A673 (cell line): ENCODE measurements at regions not wholly inside any gene's neighbourhood (a gene's known extent, or its start where the extent isn't known, plus 50 kb on each side); places are given as distances from the start of the nearest gene placed in this dataset.

Experiments
- EZH2 ChIP-seq: fragments of 200-600 bp; sonication (generic); IDR thresholded peaks from 2 replicates; pipeline ENCODE4 v1.6.1; 2017; ENCODE audit warnings: borderline replicate concordance, low read depth, mild to moderate bottlenecking, mixed read lengths, antibody characterized with exemption, low read length; ENCODE audit not compliant: poor library complexity, severe bottlenecking
- TF ChIP-seq, protein P1 (sequence below): fragments of 300-800, 200-600 bp; sonication (generic); conservative IDR thresholded peaks from 2 replicates; pipeline ENCODE4 v1.5.1; 2017; ENCODE audit warnings: low read depth, mild to moderate bottlenecking, antibody characterized with exemption, low read length, moderate library complexity, mixed read lengths

DNA sequence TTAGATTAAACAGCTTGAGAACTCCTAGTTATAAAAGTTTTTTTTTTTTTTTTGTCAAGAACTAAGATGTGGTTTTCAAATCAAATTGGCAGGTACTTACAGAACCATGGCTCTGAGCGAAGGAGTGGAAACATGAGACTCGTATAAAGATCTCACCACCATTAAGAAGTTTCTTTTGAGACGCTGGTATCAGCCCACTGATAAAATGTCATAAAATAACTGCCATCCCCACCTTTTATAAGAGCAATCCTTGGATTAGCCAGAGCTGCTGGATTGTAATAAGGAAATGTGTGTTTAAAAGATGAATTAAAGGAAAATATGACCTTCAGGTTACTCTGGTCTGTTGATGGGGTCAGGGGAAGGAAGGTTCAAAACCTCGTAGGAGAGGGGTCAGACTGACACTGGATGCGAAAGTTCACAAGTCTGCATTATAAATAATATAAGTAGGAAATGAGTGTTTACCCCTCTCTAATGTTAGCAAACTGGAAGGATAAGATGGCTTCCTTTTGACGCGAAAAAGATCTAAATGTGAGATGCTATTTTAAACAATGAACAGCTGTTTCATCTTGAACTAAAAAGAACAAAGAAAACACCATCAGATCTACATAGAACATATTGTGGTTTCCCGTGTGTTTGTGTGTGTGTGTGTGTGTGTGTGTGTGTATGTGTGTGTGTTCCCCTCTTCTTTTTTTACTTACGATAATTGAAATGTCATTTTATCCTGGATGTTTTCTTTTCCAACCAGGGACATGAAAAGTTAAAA, 386.8 kb upstream of the JAG1 start:
- TF ChIP-seq, protein P1, sequence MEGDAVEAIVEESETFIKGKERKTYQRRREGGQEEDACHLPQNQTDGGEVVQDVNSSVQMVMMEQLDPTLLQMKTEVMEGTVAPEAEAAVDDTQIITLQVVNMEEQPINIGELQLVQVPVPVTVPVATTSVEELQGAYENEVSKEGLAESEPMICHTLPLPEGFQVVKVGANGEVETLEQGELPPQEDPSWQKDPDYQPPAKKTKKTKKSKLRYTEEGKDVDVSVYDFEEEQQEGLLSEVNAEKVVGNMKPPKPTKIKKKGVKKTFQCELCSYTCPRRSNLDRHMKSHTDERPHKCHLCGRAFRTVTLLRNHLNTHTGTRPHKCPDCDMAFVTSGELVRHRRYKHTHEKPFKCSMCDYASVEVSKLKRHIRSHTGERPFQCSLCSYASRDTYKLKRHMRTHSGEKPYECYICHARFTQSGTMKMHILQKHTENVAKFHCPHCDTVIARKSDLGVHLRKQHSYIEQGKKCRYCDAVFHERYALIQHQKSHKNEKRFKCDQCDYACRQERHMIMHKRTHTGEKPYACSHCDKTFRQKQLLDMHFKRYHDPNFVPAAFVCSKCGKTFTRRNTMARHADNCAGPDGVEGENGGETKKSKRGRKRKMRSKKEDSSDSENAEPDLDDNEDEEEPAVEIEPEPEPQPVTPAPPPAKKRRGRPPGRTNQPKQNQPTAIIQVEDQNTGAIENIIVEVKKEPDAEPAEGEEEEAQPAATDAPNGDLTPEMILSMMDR = no peak
- no peak for TF ChIP-seq EZH2
